ENCODE measurements at regions not wholly inside any gene's neighbourhood (a gene's known extent, or its start where the extent isn't known, plus 50 kb on each side); places are given as distances from the start of the nearest gene placed in this dataset.

- Mint-ChIP-seq H3K9me3 (no peaks in the 10 kb centered on the region), H3K36me3 (ENCODE audit: low read depth) (no peaks in the 10 kb centered on the region), H3K27ac (no peak overlapping the region), H3K4me1 (no peaks in the 10 kb centered on the region), H3K27me3 (no peaks in the 10 kb centered on the region), H3K4me3 (no peak overlapping the region)
- ATAC-seq (no peak), DNase-seq (no peak)
Measured at GRCh38 chr15:46110755-46111154, 475.9 kb downstream of the SQOR start.

GRCh38 chr15:46111730-46112129 is 476.9 kb downstream of the SQOR start:
- Mint-ChIP-seq H3K36me3 (ENCODE audit: low read depth) (no peaks in the 10 kb centered on the region), H3K27me3 (no peaks in the 10 kb centered on the region)
- no peak for ATAC-seq

GRCh38 chr15:46117071-46117470 is 482.2 kb downstream of the SQOR start:
- DNase-seq (no peak), ATAC-seq (no peak)
- H3K27ac Mint-ChIP-seq: no peak overlapping the region
- no peaks in the 10 kb centered on the region for H3K9me3 Mint-ChIP-seq
- no peak overlapping the region for H3K4me3 Mint-ChIP-seq
- H3K27me3 Mint-ChIP-seq: no peaks in the 10 kb centered on the region
- no peaks in the 10 kb centered on the region for H3K4me1 Mint-ChIP-seq
- no peaks in the 10 kb centered on the region for H3K36me3 Mint-ChIP-seq (ENCODE audit: low read depth)

More at GRCh38 chr15:46111730-46112129, 476.9 kb downstream of the SQOR start:
- H3K4me1 Mint-ChIP-seq: no peaks in the 10 kb centered on the region
- DNase-seq: no peak
- H3K4me3 Mint-ChIP-seq: no peak overlapping the region
- no peaks in the 10 kb centered on the region for H3K9me3 Mint-ChIP-seq
- no peak overlapping the region for H3K27ac Mint-ChIP-seq

GRCh38 chr15:46120713-46121112 is 485.9 kb downstream of the SQOR start:
- peaks cover 10% of the 10 kb centered on the region for H3K9me3 Mint-ChIP-seq

GRCh38 chr15:46121441-46121840 is 486.6 kb downstream of the SQOR start:
- no peak for DNase-seq
- H3K36me3 Mint-ChIP-seq (ENCODE audit: low read depth): no peaks in the 10 kb centered on the region
- no peak for ATAC-seq
- H3K4me3 Mint-ChIP-seq: no peak overlapping the region
- no peaks in the 10 kb centered on the region for H3K4me1 Mint-ChIP-seq
- no peak overlapping the region for H3K27ac Mint-ChIP-seq
- peaks cover 10% of the 10 kb centered on the region for H3K9me3 Mint-ChIP-seq
- H3K27me3 Mint-ChIP-seq: no peaks in the 10 kb centered on the region

More at GRCh38 chr15:46120713-46121112, 485.9 kb downstream of the SQOR start:
- Mint-ChIP-seq H3K27me3 (no peaks in the 10 kb centered on the region), H3K4me1 (no peaks in the 10 kb centered on the region), H3K36me3 (ENCODE audit: low read depth) (no peaks in the 10 kb centered on the region), H3K4me3 (no peak overlapping the region), H3K27ac (no peak overlapping the region)
- DNase-seq (no peak), ATAC-seq (no peak)

- Mint-ChIP-seq H3K4me3 (no peak overlapping the region), H3K9me3 (peaks cover 15% of the 10 kb centered on the region), H3K27me3 (no peaks in the 10 kb centered on the region), H3K27ac (no peak overlapping the region), H3K36me3 (ENCODE audit: low read depth) (no peaks in the 10 kb centered on the region), H3K4me1 (no peaks in the 10 kb centered on the region)
- no peak for DNase-seq
- ATAC-seq: no peak
Measured at GRCh38 chr15:46126581-46126980, 491.8 kb downstream of the SQOR start.

GRCh38 chr15:46127361-46127874 is 492.6 kb downstream of the SQOR start:
- Mint-ChIP-seq H3K27me3 (no peaks in the 10 kb centered on the region), H3K36me3 (ENCODE audit: low read depth) (no peaks in the 10 kb centered on the region), H3K9me3 (peaks cover 19% of the 10 kb centered on the region), H3K4me3 (no peak overlapping the region), H3K27ac (no peak overlapping the region), H3K4me1 (no peaks in the 10 kb centered on the region)
- ATAC-seq (no peak), DNase-seq (no peak)

GRCh38 chr15:46129145-46129544 is 494.3 kb downstream of the SQOR start:
- Mint-ChIP-seq H3K27ac (no peak overlapping the region), H3K9me3 (peaks cover 15% of the 10 kb centered on the region), H3K36me3 (ENCODE audit: low read depth) (no peaks in the 10 kb centered on the region), H3K27me3 (no peaks in the 10 kb centered on the region), H3K4me3 (no peak overlapping the region), H3K4me1 (no peaks in the 10 kb centered on the region)
- DNase-seq (no peak), ATAC-seq (no peak)

- Mint-ChIP-seq H3K27me3 (no peaks in the 10 kb centered on the region), H3K9me3 (peaks cover 28% of the 10 kb centered on the region), H3K36me3 (ENCODE audit: low read depth) (no peaks in the 10 kb centered on the region), H3K27ac (no peak overlapping the region), H3K4me1 (no peaks in the 10 kb centered on the region), H3K4me3 (no peak overlapping the region)
- no peak for ATAC-seq
- no peak for DNase-seq
Measured at GRCh38 chr15:46131876-46132275, 497.0 kb downstream of the SQOR start.

- H3K27me3 Mint-ChIP-seq: no peaks in the 10 kb centered on the region
- no peak for ATAC-seq
- no peaks in the 10 kb centered on the region for H3K36me3 Mint-ChIP-seq (ENCODE audit: low read depth)
- H3K4me1 Mint-ChIP-seq: no peaks in the 10 kb centered on the region
- no peak overlapping the region for H3K4me3 Mint-ChIP-seq
- no peak overlapping the region for H3K27ac Mint-ChIP-seq
- peaks cover 18% of the 10 kb centered on the region for H3K9me3 Mint-ChIP-seq
- no peak for DNase-seq
Measured at GRCh38 chr15:46137443-46137842, 502.6 kb downstream of the SQOR start.

GRCh38 chr15:46146002-46146401 is 511.2 kb downstream of the SQOR start:
- Mint-ChIP-seq H3K36me3 (ENCODE audit: low read depth) (no peaks in the 10 kb centered on the region), H3K9me3 (no peaks in the 10 kb centered on the region), H3K27ac (no peak overlapping the region), H3K27me3 (no peaks in the 10 kb centered on the region), H3K4me1 (no peaks in the 10 kb centered on the region), H3K4me3 (no peak overlapping the region)
- ATAC-seq (no peak), DNase-seq (no peak)

- no peak overlapping the region for H3K4me3 Mint-ChIP-seq
- DNase-seq (no peak), ATAC-seq (no peak)
- H3K36me3 Mint-ChIP-seq (ENCODE audit: low read depth): no peaks in the 10 kb centered on the region
- no peak overlapping the region for H3K27ac Mint-ChIP-seq
- H3K27me3 Mint-ChIP-seq: no peaks in the 10 kb centered on the region
- H3K9me3 Mint-ChIP-seq: no peaks in the 10 kb centered on the region
- no peaks in the 10 kb centered on the region for H3K4me1 Mint-ChIP-seq
Measured at GRCh38 chr15:46146915-46147314, 512.1 kb downstream of the SQOR start.

- H3K4me1 Mint-ChIP-seq: no peaks in the 10 kb centered on the region
- H3K27ac Mint-ChIP-seq: no peak overlapping the region
- DNase-seq (no peak), ATAC-seq (no peak)
- no peaks in the 10 kb centered on the region for H3K36me3 Mint-ChIP-seq (ENCODE audit: low read depth)
- no peak overlapping the region for H3K4me3 Mint-ChIP-seq
- H3K27me3 Mint-ChIP-seq: no peaks in the 10 kb centered on the region
- no peaks in the 10 kb centered on the region for H3K9me3 Mint-ChIP-seq
Measured at GRCh38 chr15:46151786-46152185, 517.0 kb downstream of the SQOR start.

- H3K4me1 Mint-ChIP-seq: no peaks in the 10 kb centered on the region
- H3K9me3 Mint-ChIP-seq: peaks cover 31% of the 10 kb centered on the region
- H3K27ac Mint-ChIP-seq: no peak overlapping the region
- no peak overlapping the region for H3K4me3 Mint-ChIP-seq
- no peaks in the 10 kb centered on the region for H3K36me3 Mint-ChIP-seq (ENCODE audit: low read depth)
- no peak for DNase-seq
- ATAC-seq: no peak
- H3K27me3 Mint-ChIP-seq: no peaks in the 10 kb centered on the region
Measured at GRCh38 chr15:46166750-46167149, 531.9 kb downstream of the SQOR start.

- ATAC-seq: no peak
- H3K9me3 Mint-ChIP-seq: peaks cover 16% of the 10 kb centered on the region
- no peaks in the 10 kb centered on the region for H3K27me3 Mint-ChIP-seq
- no peak overlapping the region for H3K4me3 Mint-ChIP-seq
- no peak overlapping the region for H3K27ac Mint-ChIP-seq
- DNase-seq: no peak
- no peaks in the 10 kb centered on the region for H3K36me3 Mint-ChIP-seq (ENCODE audit: low read depth)
- H3K4me1 Mint-ChIP-seq: no peaks in the 10 kb centered on the region
Measured at GRCh38 chr15:46170326-46170725, 535.5 kb downstream of the SQOR start.

- Mint-ChIP-seq H3K9me3 (peaks cover 8% of the 10 kb centered on the region), H3K4me3 (no peak overlapping the region), H3K27me3 (no peaks in the 10 kb centered on the region), H3K27ac (no peak overlapping the region), H3K36me3 (ENCODE audit: low read depth) (no peaks in the 10 kb centered on the region), H3K4me1 (no peaks in the 10 kb centered on the region)
- ATAC-seq: no peak
- no peak for DNase-seq
Measured at GRCh38 chr15:46174122-46174521, 539.3 kb downstream of the SQOR start.

Data from activated naive CD8-positive, alpha-beta T cell treated with anti-CD3 and anti-CD28 coated beads, Interleukin-2, amount 50 U/mL, for 24 hours (primary cell).